ENCODE measurements at regions not wholly inside any gene's neighbourhood (a gene's known extent, or its start where the extent isn't known, plus 50 kb on each side); places are given as distances from the start of the nearest gene placed in this dataset.

GRCh38 chr5:164266571-164266970 lies 761.2 kb downstream of the MAT2B start:
- no peaks in the 10 kb centered on the region for H3K4me1 ChIP-seq (ENCODE audit: control insufficient read depth, insufficient read depth, low read length)
- H3K36me3 ChIP-seq (ENCODE audit: control insufficient read depth in 2 of 2, insufficient read depth in 2 of 2, low read length in 2 of 2), result no peaks in the 10 kb centered on the region

GRCh38 chr5:164277720-164278119 lies 772.3 kb downstream of the MAT2B start:
- Histone ChIP-seq H3K9me3 (ENCODE audit: control insufficient read depth in 2 of 2, low read length in 2 of 2) (no peaks in the 10 kb centered on the region), H3K9ac (ENCODE audit: low read length in 2 of 2) (no peak overlapping the region), H3K27me3 (ENCODE audit: control insufficient read depth in 1 of 2, insufficient read depth in 2 of 2, low read length in 2 of 2) (no peaks in the 10 kb centered on the region), H3K4me3 (ENCODE audit: low read length in 2 of 2) (no peak overlapping the region), H3K36me3 (ENCODE audit: control insufficient read depth in 2 of 2, insufficient read depth in 2 of 2, low read length in 2 of 2) (no peaks in the 10 kb centered on the region), H3K4me1 (ENCODE audit: control insufficient read depth, insufficient read depth, low read length) (no peaks in the 10 kb centered on the region), H3K27ac (ENCODE audit: low read length) (no peak overlapping the region)

More at GRCh38 chr5:164266571-164266970, 761.2 kb downstream of the MAT2B start:
- Histone ChIP-seq H3K27ac (ENCODE audit: low read length) (no peak overlapping the region), H3K4me3 (ENCODE audit: low read length in 2 of 2) (no peak overlapping the region), H3K9me3 (ENCODE audit: control insufficient read depth in 2 of 2, low read length in 2 of 2) (no peaks in the 10 kb centered on the region), H3K27me3 (ENCODE audit: control insufficient read depth in 1 of 2, insufficient read depth in 2 of 2, low read length in 2 of 2) (no peaks in the 10 kb centered on the region), H3K9ac (ENCODE audit: low read length in 2 of 2) (no peak overlapping the region)

GRCh38 chr5:164289526-164289925 lies 784.1 kb downstream of the MAT2B start:
- no peak overlapping the region for H3K27ac ChIP-seq (ENCODE audit: low read length)

GRCh38 chr5:164296603-164297080 lies 791.2 kb downstream of the MAT2B start:
- no peak overlapping the region for H3K27ac ChIP-seq (ENCODE audit: low read length)
- H3K27me3 ChIP-seq (ENCODE audit: control insufficient read depth in 1 of 2, insufficient read depth in 2 of 2, low read length in 2 of 2), result peaks cover 0 to 3% of the 10 kb centered on the region in 2 donors
- H3K4me3 ChIP-seq (ENCODE audit: low read length in 2 of 2), result peak overlapping the region in 1 of 2 donors; percentile 47
- H3K36me3 ChIP-seq (ENCODE audit: control insufficient read depth in 2 of 2, insufficient read depth in 2 of 2, low read length in 2 of 2), result no peaks in the 10 kb centered on the region
- no peaks in the 10 kb centered on the region for H3K4me1 ChIP-seq (ENCODE audit: control insufficient read depth, insufficient read depth, low read length)
- H3K9ac ChIP-seq (ENCODE audit: low read length in 2 of 2), result no peak overlapping the region
- H3K9me3 ChIP-seq (ENCODE audit: control insufficient read depth in 2 of 2, low read length in 2 of 2), result no peaks in the 10 kb centered on the region

More at GRCh38 chr5:164289526-164289925, 784.1 kb downstream of the MAT2B start:
- H3K36me3 ChIP-seq (ENCODE audit: control insufficient read depth in 2 of 2, insufficient read depth in 2 of 2, low read length in 2 of 2), result no peaks in the 10 kb centered on the region
- no peaks in the 10 kb centered on the region for H3K9me3 ChIP-seq (ENCODE audit: control insufficient read depth in 2 of 2, low read length in 2 of 2)
- H3K9ac ChIP-seq (ENCODE audit: low read length in 2 of 2), result no peak overlapping the region
- H3K27me3 ChIP-seq (ENCODE audit: control insufficient read depth in 1 of 2, insufficient read depth in 2 of 2, low read length in 2 of 2), result no peaks in the 10 kb centered on the region
- no peaks in the 10 kb centered on the region for H3K4me1 ChIP-seq (ENCODE audit: control insufficient read depth, insufficient read depth, low read length)
- no peak overlapping the region for H3K4me3 ChIP-seq (ENCODE audit: low read length in 2 of 2)

GRCh38 chr5:164298165-164298564 lies 792.7 kb downstream of the MAT2B start:
- no peak overlapping the region for H3K4me3 ChIP-seq (ENCODE audit: low read length in 2 of 2)
- no peaks in the 10 kb centered on the region for H3K9me3 ChIP-seq (ENCODE audit: control insufficient read depth in 2 of 2, low read length in 2 of 2)
- no peak overlapping the region for H3K9ac ChIP-seq (ENCODE audit: low read length in 2 of 2)
- H3K27ac ChIP-seq (ENCODE audit: low read length), result no peak overlapping the region
- H3K36me3 ChIP-seq (ENCODE audit: control insufficient read depth in 2 of 2, insufficient read depth in 2 of 2, low read length in 2 of 2), result no peaks in the 10 kb centered on the region
- peaks cover 0 to 3% of the 10 kb centered on the region in 2 donors for H3K27me3 ChIP-seq (ENCODE audit: control insufficient read depth in 1 of 2, insufficient read depth in 2 of 2, low read length in 2 of 2)
- H3K4me1 ChIP-seq (ENCODE audit: control insufficient read depth, insufficient read depth, low read length), result no peaks in the 10 kb centered on the region

GRCh38 chr5:164300295-164300694 lies 794.9 kb downstream of the MAT2B start:
- Histone ChIP-seq H3K4me3 (ENCODE audit: low read length in 2 of 2) (no peak overlapping the region), H3K4me1 (ENCODE audit: control insufficient read depth, insufficient read depth, low read length) (no peaks in the 10 kb centered on the region), H3K36me3 (ENCODE audit: control insufficient read depth in 2 of 2, insufficient read depth in 2 of 2, low read length in 2 of 2) (no peaks in the 10 kb centered on the region), H3K9me3 (ENCODE audit: control insufficient read depth in 2 of 2, low read length in 2 of 2) (no peaks in the 10 kb centered on the region), H3K27ac (ENCODE audit: low read length) (no peak overlapping the region), H3K27me3 (ENCODE audit: control insufficient read depth in 1 of 2, insufficient read depth in 2 of 2, low read length in 2 of 2) (peaks cover 0 to 3% of the 10 kb centered on the region in 2 donors), H3K9ac (ENCODE audit: low read length in 2 of 2) (no peak overlapping the region)

GRCh38 chr5:164301136-164301535 lies 795.7 kb downstream of the MAT2B start:
- H3K36me3 ChIP-seq (ENCODE audit: control insufficient read depth in 2 of 2, insufficient read depth in 2 of 2, low read length in 2 of 2), result no peaks in the 10 kb centered on the region
- no peak overlapping the region for H3K9ac ChIP-seq (ENCODE audit: low read length in 2 of 2)
- H3K27me3 ChIP-seq (ENCODE audit: control insufficient read depth in 1 of 2, insufficient read depth in 2 of 2, low read length in 2 of 2), result peaks cover 0 to 3% of the 10 kb centered on the region in 2 donors

GRCh38 chr5:164301708-164302107 lies 796.3 kb downstream of the MAT2B start:
- Histone ChIP-seq H3K4me1 (ENCODE audit: control insufficient read depth, insufficient read depth, low read length) (no peaks in the 10 kb centered on the region), H3K9ac (ENCODE audit: low read length in 2 of 2) (no peak overlapping the region), H3K9me3 (ENCODE audit: control insufficient read depth in 2 of 2, low read length in 2 of 2) (no peaks in the 10 kb centered on the region), H3K4me3 (ENCODE audit: low read length in 2 of 2) (no peak overlapping the region), H3K27ac (ENCODE audit: low read length) (no peak overlapping the region), H3K36me3 (ENCODE audit: control insufficient read depth in 2 of 2, insufficient read depth in 2 of 2, low read length in 2 of 2) (no peaks in the 10 kb centered on the region), H3K27me3 (ENCODE audit: control insufficient read depth in 1 of 2, insufficient read depth in 2 of 2, low read length in 2 of 2) (peaks cover 0 to 2% of the 10 kb centered on the region in 2 donors)

More at GRCh38 chr5:164301136-164301535, 795.7 kb downstream of the MAT2B start:
- Histone ChIP-seq H3K27ac (ENCODE audit: low read length) (no peak overlapping the region), H3K4me1 (ENCODE audit: control insufficient read depth, insufficient read depth, low read length) (no peaks in the 10 kb centered on the region), H3K4me3 (ENCODE audit: low read length in 2 of 2) (no peak overlapping the region), H3K9me3 (ENCODE audit: control insufficient read depth in 2 of 2, low read length in 2 of 2) (no peaks in the 10 kb centered on the region)

- H3K4me3 ChIP-seq (ENCODE audit: low read length in 2 of 2), result no peak overlapping the region
- H3K27me3 ChIP-seq (ENCODE audit: control insufficient read depth in 1 of 2, insufficient read depth in 2 of 2, low read length in 2 of 2), result no peaks in the 10 kb centered on the region
- no peaks in the 10 kb centered on the region for H3K9me3 ChIP-seq (ENCODE audit: control insufficient read depth in 2 of 2, low read length in 2 of 2)
- H3K27ac ChIP-seq (ENCODE audit: low read length), result no peak overlapping the region
- H3K4me1 ChIP-seq (ENCODE audit: control insufficient read depth, insufficient read depth, low read length), result no peaks in the 10 kb centered on the region
- H3K36me3 ChIP-seq (ENCODE audit: control insufficient read depth in 2 of 2, insufficient read depth in 2 of 2, low read length in 2 of 2), result no peaks in the 10 kb centered on the region
- H3K9ac ChIP-seq (ENCODE audit: low read length in 2 of 2), result no peak overlapping the region
Observed at GRCh38 chr5:164302533-164303235, 797.3 kb downstream of the MAT2B start.

- H3K36me3 ChIP-seq (ENCODE audit: control insufficient read depth in 2 of 2, insufficient read depth in 2 of 2, low read length in 2 of 2), result no peaks in the 10 kb centered on the region
- H3K4me3 ChIP-seq (ENCODE audit: low read length in 2 of 2), result no peak overlapping the region
- H3K4me1 ChIP-seq (ENCODE audit: control insufficient read depth, insufficient read depth, low read length), result no peaks in the 10 kb centered on the region
- no peaks in the 10 kb centered on the region for H3K27me3 ChIP-seq (ENCODE audit: control insufficient read depth in 1 of 2, insufficient read depth in 2 of 2, low read length in 2 of 2)
- H3K9me3 ChIP-seq (ENCODE audit: control insufficient read depth in 2 of 2, low read length in 2 of 2), result no peaks in the 10 kb centered on the region
- H3K9ac ChIP-seq (ENCODE audit: low read length in 2 of 2), result no peak overlapping the region
- no peak overlapping the region for H3K27ac ChIP-seq (ENCODE audit: low read length)
Observed at GRCh38 chr5:164303646-164304215, 798.3 kb downstream of the MAT2B start.

- no peak overlapping the region for H3K9ac ChIP-seq (ENCODE audit: low read length in 2 of 2)
- no peaks in the 10 kb centered on the region for H3K36me3 ChIP-seq (ENCODE audit: control insufficient read depth in 2 of 2, insufficient read depth in 2 of 2, low read length in 2 of 2)
- H3K9me3 ChIP-seq (ENCODE audit: control insufficient read depth in 2 of 2, low read length in 2 of 2), result no peaks in the 10 kb centered on the region
- H3K4me1 ChIP-seq (ENCODE audit: control insufficient read depth, insufficient read depth, low read length), result no peaks in the 10 kb centered on the region
- H3K4me3 ChIP-seq (ENCODE audit: low read length in 2 of 2), result no peak overlapping the region
- H3K27me3 ChIP-seq (ENCODE audit: control insufficient read depth in 1 of 2, insufficient read depth in 2 of 2, low read length in 2 of 2), result no peaks in the 10 kb centered on the region
- no peak overlapping the region for H3K27ac ChIP-seq (ENCODE audit: low read length)
Observed at GRCh38 chr5:164306662-164307061, 801.2 kb downstream of the MAT2B start.

All from stomach smooth muscle (tissue), 2 donors.